OCI-LY1 (cell line): ENCODE measurements at regions not wholly inside any gene's neighbourhood (a gene's known extent, or its start where the extent isn't known, plus 50 kb on each side); places are given as distances from the start of the nearest gene placed in this dataset.

Source experiments
- H2AFZ ChIP-seq: fragments of 200-600 bp; sonication (generic), shearing (Covaris generic); 2 replicates; pipeline ENCODE4 v1.6.0; 2014; ENCODE audit warnings: antibody characterized with exemption, mild to moderate bottlenecking, low read length
- H3F3A ChIP-seq: fragments of 200-600 bp; sonication (generic), shearing (Covaris generic); 2 replicates; pipeline ENCODE4 v1.6.0; 2014; ENCODE audit warnings: mild to moderate bottlenecking, antibody characterized with exemption, low read length, moderate library complexity; ENCODE audit not compliant: insufficient read depth
- H3K27ac ChIP-seq: fragments of 200-600 bp; sonication (generic); 2 replicates; pipeline ENCODE4 v1.5.1; 2014; ENCODE audit warnings: low read length, mixed run types, mild to moderate bottlenecking, low read depth; ENCODE audit not compliant: poor library complexity, severe bottlenecking
- H3K27me3 ChIP-seq: fragments of 200-600 bp; sonication (generic); 2 replicates; pipeline ENCODE4 v1.6.0; 2014; ENCODE audit warnings: antibody characterized with exemption, mild to moderate bottlenecking, low read length, moderate library complexity; ENCODE audit not compliant: insufficient read depth
- H3K36me3 ChIP-seq: fragments of 200-600 bp; sonication (generic); 2 replicates; pipeline ENCODE4 v1.6.1; 2014; ENCODE audit warnings: mild to moderate bottlenecking, antibody characterized with exemption, low read length, moderate library complexity, mixed read lengths; ENCODE audit not compliant: insufficient read depth
- H3K4me1 ChIP-seq: fragments of 200-600 bp; sonication (generic); 2 replicates; pipeline ENCODE4 v1.5.1; 2014; ENCODE audit warnings: mild to moderate bottlenecking, low read length, moderate library complexity; ENCODE audit not compliant: insufficient read depth, severe bottlenecking
- H3K4me2 ChIP-seq: fragments of 200-600 bp; sonication (generic), shearing (Covaris generic); 2 replicates; pipeline ENCODE4 v1.6.1; 2014; ENCODE audit warnings: low read length
- H3K4me3 ChIP-seq: fragments of 200-600 bp; sonication (generic); 2 replicates; pipeline ENCODE4 v1.5.1; 2014; ENCODE audit warnings: low read length, low read depth, mild to moderate bottlenecking, mixed read lengths; ENCODE audit not compliant: poor library complexity, severe bottlenecking
- H3K79me2 ChIP-seq: fragments of 200-600 bp; shearing (Covaris generic); 2 replicates; pipeline ENCODE4 v1.6.1; 2016; ENCODE audit warnings: mixed run types, low read length, mixed read lengths; ENCODE audit not compliant: insufficient read depth
- H3K9ac ChIP-seq: fragments of 200-600 bp; sonication (generic), shearing (Covaris generic); 2 replicates; pipeline ENCODE4 v1.6.1; 2014; ENCODE audit warnings: mild to moderate bottlenecking, low read length, mixed read lengths
- H3K9me2 ChIP-seq: fragments of 200-600 bp; sonication (generic), shearing (Covaris generic); 2 replicates; pipeline ENCODE4 v1.6.1; 2014; ENCODE audit warnings: low read depth, mild to moderate bottlenecking, low read length, mixed read lengths
- H3K9me3 ChIP-seq: fragments of 200-600 bp; shearing (Covaris generic); 2 replicates; pipeline ENCODE4 v1.6.1; 2014; ENCODE audit warnings: low read length, mixed read lengths
- H4K20me1 ChIP-seq: fragments of 200-600 bp; sonication (generic), shearing (Covaris generic); 2 replicates; pipeline ENCODE4 v1.6.0; 2016; ENCODE audit warnings: mild to moderate bottlenecking, low read length; ENCODE audit not compliant: insufficient read depth
- CTCF ChIP-seq: fragments of 200-600 bp; sonication (generic), shearing (Covaris generic); IDR thresholded peaks from 2 replicates; pipeline ENCODE4 v1.5.1; 2017; ENCODE audit warnings: mild to moderate bottlenecking, antibody characterized with exemption, low read length, moderate library complexity, mixed read lengths
- EZH2 ChIP-seq: fragments of 200-600 bp; sonication (generic), shearing (Covaris generic); IDR thresholded peaks from 2 replicates; pipeline ENCODE4 v1.8.0; 2017; ENCODE audit warnings: borderline replicate concordance, mixed run types, mild to moderate bottlenecking, antibody characterized with exemption, low read length, moderate library complexity, mixed read lengths

- TF ChIP-seq CTCF: no peak
- TF ChIP-seq EZH2: no peak
- Histone ChIP-seq H4K20me1 (no peaks in the 10 kb centered on the region), H3K9ac (no peak overlapping the region), H3K9me2 (no peaks in the 10 kb centered on the region), H2AFZ (no peak overlapping the region), H3F3A (no peaks in the 10 kb centered on the region), H3K27me3 (no peaks in the 10 kb centered on the region), H3K27ac (no peak overlapping the region), H3K4me2 (no peak overlapping the region), H3K4me1 (no peaks in the 10 kb centered on the region), H3K79me2 (no peaks in the 10 kb centered on the region), H3K36me3 (no peaks in the 10 kb centered on the region), H3K9me3 (no peaks in the 10 kb centered on the region), H3K4me3 (no peak overlapping the region)
Observed at GRCh38 chr11:37957717-37958116, 1359.7 kb upstream of the RAG2 start.

- H4K20me1 ChIP-seq: no peaks in the 10 kb centered on the region
- H3K4me3 ChIP-seq: no peak overlapping the region
- no peaks in the 10 kb centered on the region for H3K79me2 ChIP-seq
- no peak for TF ChIP-seq EZH2
- no peak for TF ChIP-seq CTCF
- no peak overlapping the region for H3K9ac ChIP-seq
- no peaks in the 10 kb centered on the region for H3K9me3 ChIP-seq
- no peaks in the 10 kb centered on the region for H3F3A ChIP-seq
- no peak overlapping the region for H3K4me2 ChIP-seq
- H3K4me1 ChIP-seq: no peaks in the 10 kb centered on the region
- H3K27me3 ChIP-seq: no peaks in the 10 kb centered on the region
- H3K27ac ChIP-seq: no peak overlapping the region
- no peaks in the 10 kb centered on the region for H3K36me3 ChIP-seq
- no peak overlapping the region for H2AFZ ChIP-seq
- H3K9me2 ChIP-seq: no peaks in the 10 kb centered on the region
Observed at GRCh38 chr11:37951996-37952395, 1354.0 kb upstream of the RAG2 start.

- TF ChIP-seq EZH2: no peak
- TF ChIP-seq CTCF: no peak
- peaks cover 3% of the 10 kb centered on the region; the same call in 1 of the 2 replicates for H3K9me3 ChIP-seq
- H2AFZ ChIP-seq: no peak overlapping the region
- no peaks in the 10 kb centered on the region for H3K4me1 ChIP-seq
- H3K4me3 ChIP-seq: no peak overlapping the region
- no peaks in the 10 kb centered on the region for H3F3A ChIP-seq
- H3K9ac ChIP-seq: no peak overlapping the region
- no peak overlapping the region for H3K4me2 ChIP-seq
- no peaks in the 10 kb centered on the region for H3K79me2 ChIP-seq
- no peaks in the 10 kb centered on the region for H3K36me3 ChIP-seq
- no peak overlapping the region for H3K27ac ChIP-seq
- H3K9me2 ChIP-seq: no peaks in the 10 kb centered on the region
- no peaks in the 10 kb centered on the region for H4K20me1 ChIP-seq
- no peaks in the 10 kb centered on the region for H3K27me3 ChIP-seq
Observed at GRCh38 chr11:37948258-37948657, 1350.2 kb upstream of the RAG2 start.
